Bronchial epithelial cell (primary cell): ENCODE measurements at regions not wholly inside any gene's neighbourhood (a gene's known extent, or its start where the extent isn't known, plus 50 kb on each side); places are given as distances from the start of the nearest gene placed in this dataset.

Experiments
- DNase-seq: peaks from one replicate; pipeline ENCODE4 v3.0.0-alpha.2; 2010; ENCODE audit warnings: low read depth
- FAIRE-seq: peaks from 2 replicates; lab custom pipeline; 2011; peaks lifted over from hg19 to GRCh38; lab: Jason Lieb, UNC
- H3K27me3 ChIP-seq: 2 replicates; pipeline ENCODE4 v1.5.1; 2011; ENCODE audit warnings: low read length; ENCODE audit not compliant: control insufficient read depth, insufficient read depth
- H3K36me3 ChIP-seq: 2 replicates; pipeline ENCODE4 v1.5.1; 2011; ENCODE audit warnings: low read length; ENCODE audit not compliant: control insufficient read depth, insufficient read depth
- H3K4me3 ChIP-seq: 2 replicates; pipeline ENCODE4 v1.5.1; 2011; ENCODE audit warnings: mild to moderate bottlenecking, low read depth, low read length, control low read depth
- CTCF ChIP-seq: IDR thresholded peaks from 2 replicates; pipeline ENCODE4 v1.5.1; 2011; ENCODE audit warnings: mild to moderate bottlenecking, moderate library complexity, low read length, control low read depth, inconsistent platforms; ENCODE audit not compliant: insufficient read depth, severe bottlenecking

DNA sequence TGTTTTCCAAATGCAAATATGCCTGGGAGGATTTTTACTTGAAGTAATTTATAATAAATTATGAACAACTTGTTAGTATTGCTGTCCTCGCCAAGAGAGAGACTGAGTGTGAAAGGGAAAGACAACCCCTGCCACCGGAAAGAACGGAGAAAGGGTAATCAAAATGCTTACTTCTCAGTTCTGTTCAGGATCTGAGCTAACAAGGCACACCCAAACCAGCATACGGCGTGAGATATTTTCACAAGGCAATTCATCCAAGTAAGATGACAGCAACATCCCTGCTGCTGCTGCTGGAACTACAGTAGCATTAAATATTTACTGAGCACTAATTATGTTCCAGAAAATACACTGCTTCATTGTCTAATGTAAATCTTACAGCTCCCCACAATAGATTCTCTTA is 96.1 kb downstream of the KBTBD8 start:
- H3K36me3 ChIP-seq: no peaks in the 10 kb centered on the region
- no peak overlapping the region for H3K4me3 ChIP-seq
- H3K27me3 ChIP-seq: peaks cover 2% of the 10 kb centered on the region
- DNase-seq: no peak
- no peak for FAIRE-seq
- no peak for TF ChIP-seq CTCF

GRCh38 chr3:67094774-67095173 is 96.7 kb downstream of the KBTBD8 start:
- DNase-seq: no peak

DNA sequence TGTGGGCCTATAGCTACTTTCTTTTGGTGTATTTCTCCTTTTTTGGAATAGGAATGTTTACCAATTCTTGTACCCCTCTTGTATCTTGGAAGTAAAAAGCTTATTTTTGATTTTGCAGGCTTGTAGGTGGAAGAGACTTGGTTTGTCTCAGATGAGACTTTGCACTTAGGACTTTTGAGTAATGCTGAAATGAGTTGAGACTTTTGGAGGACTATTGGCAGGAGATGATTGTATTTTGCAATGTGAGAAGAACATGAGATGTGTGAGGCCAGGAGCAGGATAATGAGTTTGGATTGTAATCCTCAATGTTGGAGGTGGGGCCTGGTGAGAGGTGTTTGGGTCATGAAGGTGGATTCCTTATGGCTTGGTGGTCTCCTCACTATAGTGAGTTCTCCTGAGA is 106.3 kb downstream of the KBTBD8 start:
- Histone ChIP-seq H3K36me3 (no peaks in the 10 kb centered on the region), H3K27me3 (no peaks in the 10 kb centered on the region), H3K4me3 (no peak overlapping the region)
- no peak for TF ChIP-seq CTCF
- FAIRE-seq: no peak
- no peak for DNase-seq

More at GRCh38 chr3:67094774-67095173, 96.7 kb downstream of the KBTBD8 start:
- Histone ChIP-seq H3K36me3 (no peaks in the 10 kb centered on the region), H3K4me3 (no peak overlapping the region), H3K27me3 (peaks cover 2% of the 10 kb centered on the region)
- no peak for TF ChIP-seq CTCF
- FAIRE-seq: no peak

- FAIRE-seq: no peak
- DNase-seq: no peak
- TF ChIP-seq CTCF: no peak
Observed at GRCh38 chr3:67106874-67107273, 108.8 kb downstream of the KBTBD8 start.

GRCh38 chr3:67109651-67110204 is 111.6 kb downstream of the KBTBD8 start:
- TF ChIP-seq CTCF: peak; percentile 61
- peak; percentile 72 for DNase-seq
- H3K36me3 ChIP-seq: no peaks in the 10 kb centered on the region
- no peak for FAIRE-seq
- H3K27me3 ChIP-seq: no peaks in the 10 kb centered on the region
- no peak overlapping the region for H3K4me3 ChIP-seq

More at GRCh38 chr3:67106874-67107273, 108.8 kb downstream of the KBTBD8 start:
- no peaks in the 10 kb centered on the region for H3K27me3 ChIP-seq
- H3K36me3 ChIP-seq: no peaks in the 10 kb centered on the region
- H3K4me3 ChIP-seq: no peak overlapping the region
